HAP-1 (cell line): ENCODE measurements at regions not wholly inside any gene's neighbourhood (a gene's known extent, or its start where the extent isn't known, plus 50 kb on each side); places are given as distances from the start of the nearest gene placed in this dataset.

Experiments used
- DNase-seq, 2 experiments: peaks; one replicate each; pipeline ENCODE4 v3.0.0-alpha.2; 2016 to 2020; ENCODE audit warnings: low spot score in 2 of 2
- H3K27me3 ChIP-seq: fragments of 250-450 bp; sonication (Bioruptor Pico); 2 replicates; pipeline ENCODE4 v1.5.1; 2020; ENCODE audit warnings: low read depth, mild to moderate bottlenecking, moderate library complexity
- H3K36me3 ChIP-seq: fragments of 250-450 bp; sonication (Bioruptor Pico); replicated peaks from 2 replicates; pipeline ENCODE4 v1.5.1; 2020; ENCODE audit warnings: mild to moderate bottlenecking
- H3K4me1 ChIP-seq: fragments of 250-450 bp; sonication (Bioruptor Pico); 2 replicates; pipeline ENCODE4 v1.5.1; 2020; ENCODE audit warnings: mild to moderate bottlenecking
- H3K4me3 ChIP-seq: fragments of 250-450 bp; sonication (Bioruptor Pico); 2 replicates; pipeline ENCODE4 v1.5.1; 2020; ENCODE audit warnings: mild to moderate bottlenecking, moderate library complexity
- H3K9me3 ChIP-seq: fragments of 250-450 bp; sonication (Bioruptor Pico); 2 replicates; pipeline ENCODE4 v1.5.1; 2020; ENCODE audit warnings: mild to moderate bottlenecking, moderate library complexity
- in situ Hi-C: fragments of 300-500 bp; cut with MboI; formaldehyde crosslinking; loops from 3 replicates; pipeline ENCODE4 v1.14.3; 2020; ENCODE audit warnings: low sequenced_read_pairs, inconsistent platforms, mixed read lengths

DNA sequence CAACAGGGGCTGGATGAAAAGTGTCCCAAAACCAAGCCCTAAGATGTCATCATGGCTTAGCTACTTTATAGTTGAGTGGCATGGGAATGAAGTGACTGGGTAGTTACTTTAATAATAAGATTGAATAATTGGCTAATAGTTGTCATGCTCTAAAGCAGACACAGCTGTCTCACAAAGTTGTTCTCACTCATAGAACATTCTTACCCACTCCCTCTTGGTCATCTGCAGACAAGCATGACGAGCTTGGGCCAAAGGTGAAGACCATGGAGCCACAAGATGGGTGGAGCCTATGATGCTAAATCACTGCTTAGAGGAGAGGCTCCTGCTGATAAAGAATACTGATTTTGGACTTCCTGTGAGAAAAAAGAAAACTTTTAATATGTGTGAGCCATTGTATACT lies 62.4 kb upstream of the MMADHC start:
- Histone ChIP-seq H3K4me3 (no peak overlapping the region), H3K9me3 (no peaks in the 10 kb centered on the region), H3K4me1 (no peaks in the 10 kb centered on the region), H3K27me3 (no peaks in the 10 kb centered on the region), H3K36me3 (no peaks in the 10 kb centered on the region)
- in situ Hi-C loops, result no loop called here
- DNase-seq, result no peak

DNA sequence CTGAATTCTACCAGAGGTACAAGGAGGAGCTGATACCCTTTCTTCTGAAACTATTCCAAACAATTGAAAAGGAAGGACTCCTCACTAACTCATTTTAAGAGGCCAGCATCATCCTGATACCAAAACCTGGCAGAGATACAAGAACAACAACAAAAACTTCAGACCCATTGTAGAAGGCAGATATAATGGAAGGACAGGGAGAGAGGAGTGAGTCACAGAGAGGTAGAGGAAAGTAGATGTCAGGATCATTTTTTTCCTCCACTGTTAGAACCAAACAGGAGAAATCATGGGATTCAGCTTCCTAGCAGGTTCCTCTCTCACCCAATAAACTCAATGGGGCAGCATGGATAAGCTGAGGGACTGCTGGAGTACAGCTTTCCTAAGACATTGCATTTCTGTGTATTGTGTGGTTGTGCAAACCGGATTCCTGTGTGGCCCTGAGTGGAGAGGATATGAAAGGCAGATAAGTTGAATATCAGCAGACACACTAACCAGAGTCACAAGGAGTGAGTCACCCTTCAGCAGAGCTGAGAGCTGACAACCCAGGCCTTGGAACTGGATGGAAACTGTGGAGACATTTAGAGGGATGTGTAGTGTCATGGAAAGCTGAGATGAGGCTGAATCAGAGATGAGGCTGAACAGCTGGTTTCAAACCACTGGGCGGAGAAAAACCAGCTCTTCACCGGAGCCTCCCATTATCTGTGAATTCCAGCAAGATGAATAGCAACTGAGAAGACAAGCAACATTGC lies 60.9 kb upstream of the MMADHC start:
- in situ Hi-C loops, result no loop called here
- H3K36me3 ChIP-seq, result no peaks in the 10 kb centered on the region
- H3K27me3 ChIP-seq, result no peaks in the 10 kb centered on the region
- no peaks in the 10 kb centered on the region for H3K9me3 ChIP-seq
- no peaks in the 10 kb centered on the region for H3K4me1 ChIP-seq
- no peak for DNase-seq
- no peak overlapping the region for H3K4me3 ChIP-seq

DNA sequence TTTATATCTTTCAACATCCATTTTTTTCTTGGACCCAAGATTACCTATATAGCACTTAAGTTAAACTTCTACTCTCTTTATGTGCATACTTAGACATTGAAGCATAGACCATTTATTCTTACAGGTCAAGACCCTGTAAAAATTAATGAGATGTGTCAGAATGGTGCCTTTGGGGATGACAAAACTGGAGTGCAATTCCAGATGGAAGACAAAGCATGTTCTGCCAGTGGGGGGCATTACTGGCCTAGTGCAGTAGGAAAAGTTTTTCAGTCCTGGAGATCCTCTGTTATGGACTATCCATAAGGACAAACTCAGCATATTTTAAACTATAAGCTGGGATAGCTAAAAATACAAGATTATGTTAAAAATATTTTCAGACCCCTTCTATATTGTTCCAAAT lies 57.8 kb upstream of the MMADHC start:
- H3K4me3 ChIP-seq, result no peak overlapping the region
- H3K27me3 ChIP-seq, result no peaks in the 10 kb centered on the region
- no peaks in the 10 kb centered on the region for H3K4me1 ChIP-seq
- in situ Hi-C loops, result no loop called here
- H3K9me3 ChIP-seq, result no peaks in the 10 kb centered on the region
- no peaks in the 10 kb centered on the region for H3K36me3 ChIP-seq
- DNase-seq, result no peak
